ENCODE measurements at regions not wholly inside any gene's neighbourhood (a gene's known extent, or its start where the extent isn't known, plus 50 kb on each side); places are given as distances from the start of the nearest gene placed in this dataset.

DNA sequence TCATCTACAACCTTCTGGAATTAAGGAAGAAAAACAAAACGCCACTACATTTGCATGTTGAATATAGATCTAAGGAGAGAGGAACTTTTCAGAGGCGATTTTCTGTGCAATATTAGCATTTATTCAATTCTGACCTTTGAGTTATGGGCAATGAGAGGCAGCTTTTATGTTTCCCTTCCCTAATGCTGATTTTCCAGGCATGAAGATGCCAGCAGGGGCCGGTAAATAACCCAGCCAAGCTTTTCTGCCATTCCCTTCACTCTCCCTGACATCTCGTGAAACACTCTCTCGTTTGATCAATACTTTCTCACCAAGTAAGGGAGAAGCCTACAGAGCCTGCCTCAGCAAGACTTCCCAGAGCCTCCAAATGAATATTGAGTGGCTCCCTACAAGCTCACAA, 470.5 kb upstream of the GOT2 start:
- TF ChIP-seq, protein P1, sequence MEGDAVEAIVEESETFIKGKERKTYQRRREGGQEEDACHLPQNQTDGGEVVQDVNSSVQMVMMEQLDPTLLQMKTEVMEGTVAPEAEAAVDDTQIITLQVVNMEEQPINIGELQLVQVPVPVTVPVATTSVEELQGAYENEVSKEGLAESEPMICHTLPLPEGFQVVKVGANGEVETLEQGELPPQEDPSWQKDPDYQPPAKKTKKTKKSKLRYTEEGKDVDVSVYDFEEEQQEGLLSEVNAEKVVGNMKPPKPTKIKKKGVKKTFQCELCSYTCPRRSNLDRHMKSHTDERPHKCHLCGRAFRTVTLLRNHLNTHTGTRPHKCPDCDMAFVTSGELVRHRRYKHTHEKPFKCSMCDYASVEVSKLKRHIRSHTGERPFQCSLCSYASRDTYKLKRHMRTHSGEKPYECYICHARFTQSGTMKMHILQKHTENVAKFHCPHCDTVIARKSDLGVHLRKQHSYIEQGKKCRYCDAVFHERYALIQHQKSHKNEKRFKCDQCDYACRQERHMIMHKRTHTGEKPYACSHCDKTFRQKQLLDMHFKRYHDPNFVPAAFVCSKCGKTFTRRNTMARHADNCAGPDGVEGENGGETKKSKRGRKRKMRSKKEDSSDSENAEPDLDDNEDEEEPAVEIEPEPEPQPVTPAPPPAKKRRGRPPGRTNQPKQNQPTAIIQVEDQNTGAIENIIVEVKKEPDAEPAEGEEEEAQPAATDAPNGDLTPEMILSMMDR (conservative IDR thresholded peaks at IDR 0.05), result no peak
- no peak for TF ChIP-seq ZFX (IDR thresholded peaks at IDR 0.05)
